OCI-LY1 (cell line): ENCODE measurements at regions not wholly inside any gene's neighbourhood (a gene's known extent, or its start where the extent isn't known, plus 50 kb on each side); places are given as distances from the start of the nearest gene placed in this dataset.

Experiments used
- CTCF ChIP-seq: fragments of 200-600 bp; sonication (generic), shearing (Covaris generic); IDR thresholded peaks from 2 replicates; pipeline ENCODE4 v1.5.1; 2017; ENCODE audit warnings: mild to moderate bottlenecking, antibody characterized with exemption, low read length, moderate library complexity, mixed read lengths
- EZH2 ChIP-seq: fragments of 200-600 bp; sonication (generic), shearing (Covaris generic); IDR thresholded peaks from 2 replicates; pipeline ENCODE4 v1.8.0; 2017; ENCODE audit warnings: borderline replicate concordance, mixed run types, mild to moderate bottlenecking, antibody characterized with exemption, low read length, moderate library complexity, mixed read lengths

DNA sequence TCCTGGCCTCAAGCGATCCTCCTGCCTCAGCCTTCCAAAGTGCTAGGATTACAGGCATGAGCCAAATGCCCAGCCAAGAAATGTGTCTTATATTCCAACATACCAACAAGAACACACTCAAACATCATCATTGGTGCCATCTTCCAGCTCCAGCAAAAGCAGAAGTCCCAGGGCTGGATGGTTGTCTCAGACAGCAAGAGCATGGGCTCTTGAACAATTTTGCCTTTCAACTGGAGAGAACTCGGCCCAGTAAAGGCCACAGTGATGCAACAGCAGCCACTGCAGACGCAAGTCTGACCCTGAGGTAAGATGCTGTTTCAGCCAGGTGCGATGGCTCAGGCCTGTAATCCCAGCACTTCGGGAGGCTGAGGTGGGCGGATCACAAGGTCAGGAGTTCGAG lies 52.8 kb upstream of the NFE2L3 start:
- no peak for TF ChIP-seq CTCF
- no peak for TF ChIP-seq EZH2
